ENCODE measurements at regions not wholly inside any gene's neighbourhood (a gene's known extent, or its start where the extent isn't known, plus 50 kb on each side); places are given as distances from the start of the nearest gene placed in this dataset.

DNA sequence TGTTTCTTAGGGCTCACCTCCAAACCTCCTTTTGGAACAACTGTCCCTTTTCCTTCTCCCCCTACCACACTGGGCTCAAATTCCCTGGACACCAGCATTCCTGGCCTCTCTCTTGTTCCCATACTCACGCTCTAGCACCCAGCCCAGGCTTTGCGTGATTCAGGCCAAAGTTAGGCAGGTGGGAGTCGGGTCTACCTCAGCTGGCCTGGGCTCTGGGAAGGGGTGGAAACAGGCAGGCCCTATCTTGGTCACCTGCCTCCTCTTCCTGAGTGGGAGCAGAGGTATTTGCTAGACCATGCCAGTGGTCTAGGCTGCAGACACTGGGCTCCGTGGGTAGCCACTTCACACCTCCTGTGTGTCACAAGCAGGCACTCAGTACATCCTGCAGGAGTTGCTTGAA is 211.1 kb upstream of the MAMLD1 start:
- TF ChIP-seq CTCF (conservative IDR thresholded peaks at IDR 0.05 in 1 of 2, IDR thresholded peaks at IDR 0.05 in 1 of 2; ENCODE audit: extremely low read depth in 1 of 2, insufficient read depth in 1 of 2, low read depth in 1 of 2, low read length in 2 of 2) (no peak), EZH2 (IDR thresholded peaks at IDR 0.05; ENCODE audit: borderline replicate concordance, low read length) (no peak)
